ENCODE measurements at regions not wholly inside any gene's neighbourhood (a gene's known extent, or its start where the extent isn't known, plus 50 kb on each side); places are given as distances from the start of the nearest gene placed in this dataset.
"Not testable (repeated sequence)": the region's sequence is repeated elsewhere in the genome, so short reads cannot be mapped to it uniquely, and the experiment has no call there.

GRCh38 chr7:125084196-125084595 is 154.6 kb upstream of the POT1 start:
- Histone ChIP-seq H3K36me3 (no peaks in the 10 kb centered on the region), H3K4me1 (no peaks in the 10 kb centered on the region), H3K27ac (no peak overlapping the region), H3K4me3 (no peak overlapping the region), H3K9me3 (no peaks in the 10 kb centered on the region), H3K27me3 (no peaks in the 10 kb centered on the region)
- TF ChIP-seq POLR2A (IDR thresholded peaks at IDR 0.05) (no peak), CTCF (IDR thresholded peaks at IDR 0.05) (no peak)
- DNase-seq = no peak

GRCh38 chr7:125074141-125074540 is 144.5 kb upstream of the POT1 start:
- no peaks in the 10 kb centered on the region for H3K36me3 ChIP-seq
- no peak for DNase-seq
- no peaks in the 10 kb centered on the region for H3K27me3 ChIP-seq
- no peak overlapping the region for H3K4me3 ChIP-seq
- no peak overlapping the region for H3K27ac ChIP-seq
- H3K4me1 ChIP-seq = no peaks in the 10 kb centered on the region
- H3K9me3 ChIP-seq = no peaks in the 10 kb centered on the region
- no peak for TF ChIP-seq POLR2A (IDR thresholded peaks at IDR 0.05)

GRCh38 chr7:125065546-125065945 is 135.9 kb upstream of the POT1 start:
- Histone ChIP-seq H3K4me3 (no peak overlapping the region), H3K27me3 (no peaks in the 10 kb centered on the region), H3K36me3 (no peaks in the 10 kb centered on the region), H3K4me1 (no peaks in the 10 kb centered on the region), H3K9me3 (no peaks in the 10 kb centered on the region), H3K27ac (no peak overlapping the region)
- no peak for TF ChIP-seq CTCF (IDR thresholded peaks at IDR 0.05)
- TF ChIP-seq POLR2A (IDR thresholded peaks at IDR 0.05) = no peak
- no peak for DNase-seq

GRCh38 chr7:125065001-125065400 is 135.4 kb upstream of the POT1 start:
- H3K27me3 ChIP-seq = no peaks in the 10 kb centered on the region
- no peaks in the 10 kb centered on the region for H3K4me1 ChIP-seq
- no peaks in the 10 kb centered on the region for H3K36me3 ChIP-seq
- H3K4me3 ChIP-seq = no peak overlapping the region
- no peak for DNase-seq
- no peak overlapping the region for H3K27ac ChIP-seq
- TF ChIP-seq CTCF (IDR thresholded peaks at IDR 0.05) (no peak), POLR2A (IDR thresholded peaks at IDR 0.05) (no peak)
- no peaks in the 10 kb centered on the region for H3K9me3 ChIP-seq

GRCh38 chr7:125061776-125062397 is 132.3 kb upstream of the POT1 start:
- DNase-seq = no peak
- H3K4me3 ChIP-seq = no peak overlapping the region
- no peak overlapping the region for H3K27ac ChIP-seq
- H3K27me3 ChIP-seq = no peaks in the 10 kb centered on the region
- TF ChIP-seq POLR2A (IDR thresholded peaks at IDR 0.05) (no peak), CTCF (IDR thresholded peaks at IDR 0.05) (no peak)
- no peaks in the 10 kb centered on the region for H3K4me1 ChIP-seq
- no peaks in the 10 kb centered on the region for H3K36me3 ChIP-seq
- no peaks in the 10 kb centered on the region for H3K9me3 ChIP-seq

- H3K27ac ChIP-seq, H3K36me3 ChIP-seq, H3K9me3 ChIP-seq, DNase-seq, H3K4me3 ChIP-seq, H3K27me3 ChIP-seq, H3K4me1 ChIP-seq: not testable (repeated sequence)
Measured at GRCh38 chr7:125061083-125061745, 131.6 kb upstream of the POT1 start.
